Thyroid gland (tissue), 4 donors: ENCODE measurements at regions not wholly inside any gene's neighbourhood (a gene's known extent, or its start where the extent isn't known, plus 50 kb on each side); places are given as distances from the start of the nearest gene placed in this dataset.

ENCODE experiments used
- DNase-seq, 2 donors: peaks; one replicate each; pipeline ENCODE4 v3.0.0-alpha.2; 2019
- H3K27ac ChIP-seq, 3 donors: fragments of 200-600 bp; sonication (generic); 1 replicate in 2 of 3; 2 replicates in 1 of 3; pipeline ENCODE4 v1.5.1; 2016 to 2019; ENCODE audit warnings: mild to moderate bottlenecking in 1 of 3, moderate library complexity in 1 of 3
- H3K27me3 ChIP-seq: fragments of 200-600 bp; sonication (generic); one replicate; pipeline ENCODE4 v1.5.1; 2019
- H3K36me3 ChIP-seq, 2 donors: fragments of 200-600 bp; sonication (generic); one replicate each; pipeline ENCODE4 v1.5.1; 2016 to 2019
- H3K4me1 ChIP-seq, 2 donors: fragments of 200-600 bp; sonication (generic); one replicate each; pipeline ENCODE4 v1.5.1; 2017 to 2019
- H3K4me3 ChIP-seq, 3 donors: fragments of 200-600 bp; sonication (generic); replicated peaks in 1 of 3; 1 replicate in 2 of 3; 2 replicates in 1 of 3; pipeline ENCODE4 v1.5.1; 2016; ENCODE audit warnings: mild to moderate bottlenecking in 1 of 3
- H3K9me3 ChIP-seq: fragments of 200-600 bp; sonication (generic); one replicate; pipeline ENCODE4 v1.5.1; 2017
- CTCF ChIP-seq, 6 experiments: fragments of 200-600 bp in 3 of 6; fragments of 450-650 bp in 3 of 6; sonication (generic) in 3 of 6; IDR thresholded peaks; one replicate each; pipeline ENCODE4 v1.5.1; 2016 to 2019; ENCODE audit warnings: antibody characterized with exemption in 6 of 6, mild to moderate bottlenecking in 2 of 6, inconsistent platforms in 1 of 6, moderate library complexity in 1 of 6
- POLR2A ChIP-seq, 2 donors: fragments of 450-650 bp; IDR thresholded peaks; one replicate each; pipeline ENCODE4 v1.6.1; 2017; ENCODE audit warnings: antibody characterized with exemption in 2 of 2, mild to moderate bottlenecking in 2 of 2, moderate library complexity in 1 of 2
- WGBS, 2 donors: methylation state at CpG; one replicate each; pipeline ENCODE4 v1.1.5; 2017; 5-methylcytosine and 5-hydroxymethylcytosine counted together
- intact Hi-C: fragments of 100-400 bp; cut with DNase I; formaldehyde crosslinking; loops from one replicate; pipeline ENCODE4 v1.15.1; 2023

GRCh38 chr12:18939051-18939450 lies 190.5 kb upstream of the PLEKHA5 start:
- Histone ChIP-seq H3K4me3 (no peak overlapping the region), H3K36me3 (no peaks in the 10 kb centered on the region), H3K4me1 (no peaks in the 10 kb centered on the region), H3K27me3 (no peaks in the 10 kb centered on the region), H3K27ac (no peak overlapping the region), H3K9me3 (no peaks in the 10 kb centered on the region)
- no peak for DNase-seq
- TF ChIP-seq POLR2A (IDR thresholded peaks at IDR 0.05) (no peak), CTCF (IDR thresholded peaks at IDR 0.05) (no peak)
- WGBS, 2 donors: 83 to 85% methylated on average over 1 of the region's 1 CpG
- intact Hi-C loops: no loop called here

GRCh38 chr12:18942669-18943068 lies 186.9 kb upstream of the PLEKHA5 start:
- H3K27ac ChIP-seq: no peak overlapping the region
- 85% methylated on average over 2 of the region's 2 CpGs for WGBS, 2 donors
- H3K4me3 ChIP-seq: no peak overlapping the region
- H3K9me3 ChIP-seq: no peaks in the 10 kb centered on the region
- no peak for DNase-seq
- intact Hi-C loops: no loop called here
- no peaks in the 10 kb centered on the region for H3K4me1 ChIP-seq
- TF ChIP-seq CTCF (IDR thresholded peaks at IDR 0.05): no peak
- TF ChIP-seq POLR2A (IDR thresholded peaks at IDR 0.05): no peak
- H3K36me3 ChIP-seq: no peaks in the 10 kb centered on the region
- H3K27me3 ChIP-seq: no peaks in the 10 kb centered on the region

- no peak for DNase-seq
- Histone ChIP-seq H3K4me3 (no peak overlapping the region), H3K27me3 (no peaks in the 10 kb centered on the region), H3K4me1 (no peaks in the 10 kb centered on the region), H3K9me3 (no peaks in the 10 kb centered on the region), H3K27ac (no peak overlapping the region), H3K36me3 (no peaks in the 10 kb centered on the region)
- TF ChIP-seq CTCF (IDR thresholded peaks at IDR 0.05) (no peak), POLR2A (IDR thresholded peaks at IDR 0.05) (no peak)
- 71 to 72% methylated on average over 5 of the region's 5 CpGs for WGBS, 2 donors
- intact Hi-C loops: no loop called here
Measured at GRCh38 chr12:18943200-18943599, 186.3 kb upstream of the PLEKHA5 start.

- Histone ChIP-seq H3K27me3 (no peaks in the 10 kb centered on the region), H3K4me1 (no peaks in the 10 kb centered on the region), H3K27ac (no peak overlapping the region), H3K4me3 (no peak overlapping the region), H3K36me3 (no peaks in the 10 kb centered on the region), H3K9me3 (no peaks in the 10 kb centered on the region)
- WGBS, 2 donors: 93 to 94% methylated on average over 5 of the region's 5 CpGs
- no peak for DNase-seq
- no peak for TF ChIP-seq CTCF (IDR thresholded peaks at IDR 0.05)
- no peak for TF ChIP-seq POLR2A (IDR thresholded peaks at IDR 0.05)
- intact Hi-C loops: no loop called here
Measured at GRCh38 chr12:18946106-18946505, 183.4 kb upstream of the PLEKHA5 start.

GRCh38 chr12:18951218-18951617 lies 178.3 kb upstream of the PLEKHA5 start:
- DNase-seq: no peak
- Histone ChIP-seq H3K4me3 (no peak overlapping the region), H3K27me3 (no peaks in the 10 kb centered on the region), H3K27ac (no peak overlapping the region), H3K9me3 (no peaks in the 10 kb centered on the region), H3K4me1 (no peaks in the 10 kb centered on the region), H3K36me3 (no peaks in the 10 kb centered on the region)
- no peak for TF ChIP-seq CTCF (IDR thresholded peaks at IDR 0.05)
- TF ChIP-seq POLR2A (IDR thresholded peaks at IDR 0.05): no peak
- intact Hi-C loops: no loop called here
- 55 to 59% methylated on average over 6 of the region's 6 CpGs for WGBS, 2 donors
